SK-N-SH (cell line): ENCODE measurements at regions not wholly inside any gene's neighbourhood (a gene's known extent, or its start where the extent isn't known, plus 50 kb on each side); places are given as distances from the start of the nearest gene placed in this dataset.

Experiments
- CTCF ChIA-PET: fragments of 300-600, 350-600 bp; formaldehyde crosslinking; extraction: SDS; loops from one replicate; lab custom pipeline; 2021; lab: Yijun Ruan, JAX
- POLR2A ChIA-PET: fragments of 350-600 bp; sonication (Branson Sonifier 250); formaldehyde crosslinking; extraction: SDS; loops from one replicate; lab custom pipeline; 2020; ENCODE audit warnings: antibody characterized with exemption, inconsistent platforms; lab: Yijun Ruan, JAX
- DNase-seq: peaks from one replicate; pipeline ENCODE4 v3.0.0; 2012
- H2AFZ ChIP-seq: fragments of 200-600 bp; sonication (generic); 2 replicates; pipeline ENCODE4 v1.8.1; 2016; ENCODE audit warnings: antibody characterized with exemption, mild to moderate bottlenecking, low read depth
- H3F3A ChIP-seq: fragments of 200-600 bp; sonication (generic); replicated peaks from 2 replicates; pipeline ENCODE3; 2016; ENCODE audit warnings: antibody characterized with exemption, mild to moderate bottlenecking; ENCODE audit not compliant: insufficient read depth
- H3K27ac ChIP-seq, 2 experiments: fragments of 200-500 bp in 1 of 2; fragments of 200-600 bp in 1 of 2; sonication (Bioruptor generic) in 1 of 2; sonication (generic), shearing (Covaris generic) in 1 of 2; 2 replicates each; pipeline versions ENCODE4 v1.5.1 to v1.6.1; 2014 to 2016; ENCODE audit warnings: low read depth in 2 of 2, inconsistent platforms in 1 of 2, low read length in 1 of 2, mild to moderate bottlenecking in 1 of 2, mixed read lengths in 1 of 2
- H3K27me3 ChIP-seq: fragments of 200-600 bp; sonication (generic), shearing (Covaris generic); 2 replicates; pipeline ENCODE4 v1.6.1; 2016; ENCODE audit warnings: mixed run types; ENCODE audit not compliant: insufficient read depth
- H3K36me3 ChIP-seq, 2 experiments: fragments of 200-500 bp in 1 of 2; fragments of 200-600 bp in 1 of 2; sonication (Bioruptor generic) in 1 of 2; sonication (generic) in 1 of 2; replicated peaks in 1 of 2; 2 replicates each; pipeline versions ENCODE3 to v1.5.1; 2014 to 2016; ENCODE audit warnings: low read length in 1 of 2, mild to moderate bottlenecking in 1 of 2; ENCODE audit not compliant: insufficient read depth in 2 of 2, control insufficient read depth in 1 of 2
- H3K4me1 ChIP-seq, 2 experiments: fragments of 200-500 bp in 1 of 2; fragments of 200-600 bp in 1 of 2; sonication (Bioruptor generic) in 1 of 2; sonication (generic), shearing (Covaris generic) in 1 of 2; 2 replicates each; pipeline versions ENCODE4 v1.5.1 to v1.6.1; 2014 to 2016; ENCODE audit warnings: low read depth in 1 of 2, low read length in 1 of 2, mixed run types in 1 of 2; ENCODE audit not compliant: insufficient read depth in 2 of 2, control insufficient read depth in 1 of 2
- H3K4me2 ChIP-seq: fragments of 200-600 bp; sonication (generic), shearing (Covaris generic); 2 replicates; pipeline ENCODE4 v1.6.1; 2017; ENCODE audit warnings: mixed run types
- H3K4me3 ChIP-seq, 2 experiments: fragments of 200-500 bp in 1 of 2; fragments of 200-600 bp in 1 of 2; sonication (Bioruptor generic) in 1 of 2; sonication (generic), shearing (Covaris generic) in 1 of 2; 2 replicates each; pipeline versions ENCODE4 v1.5.1 to v1.8.1; 2014 to 2016; ENCODE audit warnings: low read depth in 2 of 2, inconsistent platforms in 1 of 2, low read length in 1 of 2, mild to moderate bottlenecking in 1 of 2, mixed read lengths in 1 of 2, moderate library complexity in 1 of 2
- H3K79me2 ChIP-seq: fragments of 200-600 bp; sonication (generic); 2 replicates; pipeline ENCODE4 v1.8.1; 2017; ENCODE audit warnings: mild to moderate bottlenecking; ENCODE audit not compliant: insufficient read depth
- H3K9ac ChIP-seq: fragments of 200-600 bp; sonication (generic); 2 replicates; pipeline ENCODE4 v1.6.1; 2017; ENCODE audit warnings: mixed run types
- H3K9me2 ChIP-seq: fragments of 200-600 bp; sonication (generic); 2 replicates; pipeline ENCODE4 v1.6.1; 2017; ENCODE audit warnings: mixed run types
- H3K9me3 ChIP-seq: fragments of 200-600 bp; sonication (generic); 2 replicates; pipeline ENCODE4 v1.6.1; 2017; ENCODE audit warnings: mixed run types, mild to moderate bottlenecking, moderate library complexity
- H4K20me1 ChIP-seq: fragments of 200-600 bp; sonication (generic); 2 replicates; pipeline ENCODE4 v1.6.1; 2017; ENCODE audit warnings: mild to moderate bottlenecking, mixed run types; ENCODE audit not compliant: insufficient read depth
- EZH2phosphoT487 ChIP-seq: fragments of 200-600 bp; sonication (generic); IDR thresholded peaks from 2 replicates; pipeline ENCODE4 v1.6.1; 2017; ENCODE audit warnings: low read depth, mixed run types, mild to moderate bottlenecking, antibody characterized with exemption, moderate library complexity, borderline replicate concordance
- FOSL2 ChIP-seq: IDR thresholded peaks from 2 replicates; pipeline ENCODE4 v1.4.0; 2012; ENCODE audit warnings: low read depth, mild to moderate bottlenecking, moderate library complexity, borderline replicate concordance
- FOXJ3 ChIP-seq: sonication (generic); formaldehyde crosslinking; IDR thresholded peaks from 2 replicates; pipeline ENCODE4 v1.5.1; 2020; ENCODE audit warnings: mild to moderate bottlenecking, missing genetic modification reagents
- FOXM1 ChIP-seq: IDR thresholded peaks from 2 replicates; pipeline ENCODE4 v1.4.0; 2012; ENCODE audit warnings: low read depth, mild to moderate bottlenecking
- JUND ChIP-seq: IDR thresholded peaks from 2 replicates; pipeline ENCODE4 v1.4.0; 2012
- MAX ChIP-seq: IDR thresholded peaks from 2 replicates; pipeline ENCODE4 v1.4.0; 2012; ENCODE audit warnings: low read depth
- MXI1 ChIP-seq: IDR thresholded peaks from 2 replicates; pipeline ENCODE4 v1.6.1; 2012; ENCODE audit warnings: mild to moderate bottlenecking, low read depth, low read length, improper control_type of control experiment
- NRF1 ChIP-seq: IDR thresholded peaks from 2 replicates; pipeline ENCODE4 v1.6.1; 2012; ENCODE audit warnings: low read depth, mild to moderate bottlenecking, low read length
- RAD21 ChIP-seq: IDR thresholded peaks from 2 replicates; pipeline ENCODE4 v1.6.1; 2012; ENCODE audit warnings: mild to moderate bottlenecking, low read length
- REST ChIP-seq: IDR thresholded peaks from 2 replicates; pipeline ENCODE4 v1.6.1; 2012; ENCODE audit warnings: mild to moderate bottlenecking, low read depth, low read length, moderate library complexity
- SMC3 ChIP-seq: IDR thresholded peaks from 2 replicates; pipeline ENCODE4 v1.6.1; 2012; ENCODE audit warnings: low read depth, low read length, improper control_type of control experiment
- TCF12 ChIP-seq: IDR thresholded peaks from 2 replicates; pipeline ENCODE4 v1.4.0; 2012
- TEAD4 ChIP-seq: IDR thresholded peaks from 2 replicates; pipeline ENCODE4 v1.4.0; 2012; ENCODE audit warnings: mild to moderate bottlenecking, borderline replicate concordance; ENCODE audit not compliant: insufficient read depth
- WGBS: methylation state at CpG from one replicate; pipeline ENCODE4 v1.1.6; 2017; ENCODE audit warnings: low lambda C conversion rate; 5-methylcytosine and 5-hydroxymethylcytosine counted together
- TF ChIP-seq, protein P1 (sequence below): IDR thresholded peaks from 2 replicates; pipeline ENCODE4; 2012
- TF ChIP-seq, protein P2 (sequence below): IDR thresholded peaks from 2 replicates; pipeline ENCODE4 v1.4.0; 2012; ENCODE audit warnings: low read depth, borderline replicate concordance

- no peak for DNase-seq
- ChIA-PET CTCF (no interaction called here), POLR2A (no interaction called here)
- Histone ChIP-seq H3F3A (no peaks in the 10 kb centered on the region), H3K36me3 (no peaks in the 10 kb centered on the region), H3K4me2 (no peak overlapping the region), H3K4me3 (no peak overlapping the region), H3K9me3 (no peaks in the 10 kb centered on the region), H3K9ac (no peak overlapping the region), H3K9me2 (0 out of 2 replicates have a peak, but pooled peaks cover 2% of the 10 kb centered on the region), H3K4me1 (no peaks in the 10 kb centered on the region), H4K20me1 (no peaks in the 10 kb centered on the region), H2AFZ (no peak overlapping the region), H3K27me3 (no peaks in the 10 kb centered on the region; the same call in 1 of the 2 replicates), H3K79me2 (no peaks in the 10 kb centered on the region), H3K27ac (no peak overlapping the region)
- no peak for TF ChIP-seq FOXJ3 (CRISPR knock-in tag)
- TF ChIP-seq SMC3, result no peak
- TF ChIP-seq, protein P1, sequence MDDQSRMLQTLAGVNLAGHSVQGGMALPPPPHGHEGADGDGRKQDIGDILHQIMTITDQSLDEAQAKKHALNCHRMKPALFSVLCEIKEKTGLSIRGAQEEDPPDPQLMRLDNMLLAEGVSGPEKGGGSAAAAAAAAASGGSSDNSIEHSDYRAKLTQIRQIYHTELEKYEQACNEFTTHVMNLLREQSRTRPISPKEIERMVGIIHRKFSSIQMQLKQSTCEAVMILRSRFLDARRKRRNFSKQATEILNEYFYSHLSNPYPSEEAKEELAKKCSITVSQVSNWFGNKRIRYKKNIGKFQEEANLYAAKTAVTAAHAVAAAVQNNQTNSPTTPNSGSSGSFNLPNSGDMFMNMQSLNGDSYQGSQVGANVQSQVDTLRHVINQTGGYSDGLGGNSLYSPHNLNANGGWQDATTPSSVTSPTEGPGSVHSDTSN, result no peak
- no peak for TF ChIP-seq FOSL2
- no peak for TF ChIP-seq JUND
- TF ChIP-seq FOXM1, result no peak
- no peak for TF ChIP-seq TCF12
- TF ChIP-seq MXI1, result no peak
- TF ChIP-seq TEAD4, result no peak
- no peak for TF ChIP-seq REST
- TF ChIP-seq EZH2phosphoT487, result no peak
- TF ChIP-seq, protein P2, sequence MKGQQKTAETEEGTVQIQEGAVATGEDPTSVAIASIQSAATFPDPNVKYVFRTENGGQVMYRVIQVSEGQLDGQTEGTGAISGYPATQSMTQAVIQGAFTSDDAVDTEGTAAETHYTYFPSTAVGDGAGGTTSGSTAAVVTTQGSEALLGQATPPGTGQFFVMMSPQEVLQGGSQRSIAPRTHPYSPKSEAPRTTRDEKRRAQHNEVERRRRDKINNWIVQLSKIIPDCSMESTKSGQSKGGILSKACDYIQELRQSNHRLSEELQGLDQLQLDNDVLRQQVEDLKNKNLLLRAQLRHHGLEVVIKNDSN, result no peak
- WGBS, result 3% methylated on average over 3 of the region's 3 CpGs
Measured at GRCh38 chr4:178026999-178027398, 584.8 kb upstream of the AGA start.

- ChIA-PET POLR2A (no interaction called here), CTCF (no interaction called here)
- TF ChIP-seq, protein P1, result no peak
- TF ChIP-seq RAD21, result no peak
- no peak for TF ChIP-seq NRF1
- no peak for TF ChIP-seq MAX
Measured at GRCh38 chr4:178027796-178028195, 585.6 kb upstream of the AGA start.

More at GRCh38 chr4:178027796-178028195, 585.6 kb upstream of the AGA start:
- Histone ChIP-seq H3K4me2 (no peak overlapping the region), H3K9ac (no peak overlapping the region), H3K9me3 (no peaks in the 10 kb centered on the region), H3K4me3 (no peak overlapping the region), H3K36me3 (no peaks in the 10 kb centered on the region), H3F3A (no peaks in the 10 kb centered on the region), H3K79me2 (no peaks in the 10 kb centered on the region), H4K20me1 (no peaks in the 10 kb centered on the region), H2AFZ (no peak overlapping the region), H3K27me3 (no peaks in the 10 kb centered on the region; the same call in 1 of the 2 replicates), H3K27ac (no peak overlapping the region), H3K4me1 (no peaks in the 10 kb centered on the region), H3K9me2 (0 out of 2 replicates have a peak, but pooled peaks cover 2% of the 10 kb centered on the region)
- DNase-seq, result no peak
- WGBS, result 6% methylated on average over 3 of the region's 3 CpGs
